ENCODE measurements at regions not wholly inside any gene's neighbourhood (a gene's known extent, or its start where the extent isn't known, plus 50 kb on each side); places are given as distances from the start of the nearest gene placed in this dataset.

DNA sequence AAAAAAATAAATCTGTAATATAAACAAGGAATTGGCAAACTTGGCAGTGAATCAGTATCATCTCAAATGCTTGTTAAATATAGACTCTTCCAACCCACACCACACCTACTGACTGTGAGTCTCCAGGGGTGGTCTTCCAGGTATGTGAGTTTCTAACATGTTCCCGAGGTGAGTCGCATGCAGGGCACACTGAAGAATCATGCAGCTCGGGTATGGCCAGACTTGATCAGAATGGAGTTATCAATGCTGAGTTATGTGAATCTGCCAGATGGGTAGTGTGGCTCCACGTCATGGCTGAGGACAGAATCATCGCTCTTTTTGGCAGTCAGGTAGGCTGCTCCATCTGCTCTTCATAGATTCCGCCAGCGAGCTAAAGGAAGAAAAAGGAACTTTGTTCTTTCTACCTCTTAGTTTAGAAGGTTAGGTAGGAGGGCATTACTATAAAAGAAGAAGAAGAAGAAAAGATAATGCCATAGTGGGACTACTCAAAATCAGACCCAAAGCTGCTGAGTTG lies 1279.7 kb upstream of the ZEB2 start (continued):
- TF ChIP-seq POLR2A (IDR thresholded peaks at IDR 0.05; ENCODE audit: borderline replicate concordance, extremely low read depth, insufficient read depth, insufficient read length) (no peak), FOSL1 (IDR thresholded peaks at IDR 0.05; ENCODE audit: low read depth) (no peak)

DNA sequence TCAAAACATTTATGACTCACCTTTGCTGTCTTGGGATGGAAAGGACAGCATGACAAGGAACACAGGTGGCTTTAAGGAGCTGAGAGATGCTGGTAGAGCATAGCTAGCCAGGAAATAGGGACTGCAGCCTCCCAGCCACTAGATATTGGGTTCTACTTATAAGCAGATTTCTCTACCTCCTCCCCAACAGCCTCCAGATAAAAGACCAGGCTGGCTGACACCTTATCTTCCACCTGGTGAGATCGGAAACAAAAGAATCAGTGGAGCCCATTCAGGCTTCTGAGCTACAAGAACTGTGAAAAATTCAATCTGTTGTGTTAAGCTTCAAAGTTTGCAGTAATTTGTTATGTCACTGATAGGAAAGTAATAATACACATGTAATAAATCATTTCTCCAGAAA lies 1278.5 kb upstream of the ZEB2 start:
- H3K79me2 ChIP-seq (ENCODE audit: insufficient read depth, low read length), result no peaks in the 10 kb centered on the region
- intact Hi-C loops (cut with micrococcal nuclease), result no loop called here
- ChIA-PET RAD21 (ENCODE audit: low non-redundant PET in 1 of 2, low total read pairs in 2 of 2, uncharacterized antibody in 2 of 2, unreplicated experiment in 2 of 2) (no interaction called here), POLR2A (no interaction called here), CTCF (no interaction called here)
- no peak overlapping the region for H3K27ac ChIP-seq (ENCODE audit: low read depth, low read length)
- no peak for DNase-seq (ENCODE audit: low read depth, low spot score)
- H3K27me3 ChIP-seq (ENCODE audit: insufficient read depth, low read length), result no peaks in the 10 kb centered on the region
- H3K36me3 ChIP-seq (ENCODE audit: control insufficient read depth in 1 of 2, insufficient read depth in 2 of 2, low read length in 2 of 2), result no peaks in the 10 kb centered on the region
- peaks cover 3 to 23% of the 10 kb centered on the region in 2 experiments; a peak in 3 of 4 replicates for H3K4me1 ChIP-seq (ENCODE audit: control insufficient read depth in 1 of 2, insufficient read depth in 2 of 2, low read length in 2 of 2)
- H2AFZ ChIP-seq (ENCODE audit: low read depth, low read length, poor library complexity, severe bottlenecking), result no peak overlapping the region
- no peaks in the 10 kb centered on the region; the same call in 1 of the 2 replicates for H3K9me2 ChIP-seq (ENCODE audit: insufficient read depth)
- no TSS peak for BruUV-seq (replicated peaks)
- TF ChIP-seq, protein P1, sequence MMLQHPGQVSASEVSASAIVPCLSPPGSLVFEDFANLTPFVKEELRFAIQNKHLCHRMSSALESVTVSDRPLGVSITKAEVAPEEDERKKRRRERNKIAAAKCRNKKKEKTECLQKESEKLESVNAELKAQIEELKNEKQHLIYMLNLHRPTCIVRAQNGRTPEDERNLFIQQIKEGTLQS (IDR thresholded peaks at IDR 0.05), result no peak
- TF ChIP-seq SIN3A (IDR thresholded peaks at IDR 0.05; ENCODE audit: low read depth) (no peak), RAD21 (IDR thresholded peaks at IDR 0.05; ENCODE audit: low read depth) (no peak), POLR2AphosphoS5 (IDR thresholded peaks at IDR 0.05; ENCODE audit: low read depth, low read length) (no peak), CEBPB (IDR thresholded peaks at IDR 0.05; ENCODE audit: low read depth) (no peak), POLR2A (IDR thresholded peaks at IDR 0.05; ENCODE audit: borderline replicate concordance, extremely low read depth, insufficient read depth, insufficient read length) (no peak), CBX3 (IDR thresholded peaks at IDR 0.05; ENCODE audit: low read depth) (no peak)
- TF ChIP-seq, protein P2, sequence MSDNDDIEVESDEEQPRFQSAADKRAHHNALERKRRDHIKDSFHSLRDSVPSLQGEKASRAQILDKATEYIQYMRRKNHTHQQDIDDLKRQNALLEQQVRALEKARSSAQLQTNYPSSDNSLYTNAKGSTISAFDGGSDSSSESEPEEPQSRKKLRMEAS (IDR thresholded peaks at IDR 0.05), result no peak
- TF ChIP-seq, protein P3, sequence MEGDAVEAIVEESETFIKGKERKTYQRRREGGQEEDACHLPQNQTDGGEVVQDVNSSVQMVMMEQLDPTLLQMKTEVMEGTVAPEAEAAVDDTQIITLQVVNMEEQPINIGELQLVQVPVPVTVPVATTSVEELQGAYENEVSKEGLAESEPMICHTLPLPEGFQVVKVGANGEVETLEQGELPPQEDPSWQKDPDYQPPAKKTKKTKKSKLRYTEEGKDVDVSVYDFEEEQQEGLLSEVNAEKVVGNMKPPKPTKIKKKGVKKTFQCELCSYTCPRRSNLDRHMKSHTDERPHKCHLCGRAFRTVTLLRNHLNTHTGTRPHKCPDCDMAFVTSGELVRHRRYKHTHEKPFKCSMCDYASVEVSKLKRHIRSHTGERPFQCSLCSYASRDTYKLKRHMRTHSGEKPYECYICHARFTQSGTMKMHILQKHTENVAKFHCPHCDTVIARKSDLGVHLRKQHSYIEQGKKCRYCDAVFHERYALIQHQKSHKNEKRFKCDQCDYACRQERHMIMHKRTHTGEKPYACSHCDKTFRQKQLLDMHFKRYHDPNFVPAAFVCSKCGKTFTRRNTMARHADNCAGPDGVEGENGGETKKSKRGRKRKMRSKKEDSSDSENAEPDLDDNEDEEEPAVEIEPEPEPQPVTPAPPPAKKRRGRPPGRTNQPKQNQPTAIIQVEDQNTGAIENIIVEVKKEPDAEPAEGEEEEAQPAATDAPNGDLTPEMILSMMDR (IDR thresholded peaks at IDR 0.05 in 2 of 3, conservative IDR thresholded peaks at IDR 0.05 in 1 of 3; ENCODE audit: borderline replicate concordance in 1 of 3, insufficient read depth in 1 of 3, low read depth in 2 of 3, low read length in 2 of 3), result no peak
- TF ChIP-seq, protein P4, sequence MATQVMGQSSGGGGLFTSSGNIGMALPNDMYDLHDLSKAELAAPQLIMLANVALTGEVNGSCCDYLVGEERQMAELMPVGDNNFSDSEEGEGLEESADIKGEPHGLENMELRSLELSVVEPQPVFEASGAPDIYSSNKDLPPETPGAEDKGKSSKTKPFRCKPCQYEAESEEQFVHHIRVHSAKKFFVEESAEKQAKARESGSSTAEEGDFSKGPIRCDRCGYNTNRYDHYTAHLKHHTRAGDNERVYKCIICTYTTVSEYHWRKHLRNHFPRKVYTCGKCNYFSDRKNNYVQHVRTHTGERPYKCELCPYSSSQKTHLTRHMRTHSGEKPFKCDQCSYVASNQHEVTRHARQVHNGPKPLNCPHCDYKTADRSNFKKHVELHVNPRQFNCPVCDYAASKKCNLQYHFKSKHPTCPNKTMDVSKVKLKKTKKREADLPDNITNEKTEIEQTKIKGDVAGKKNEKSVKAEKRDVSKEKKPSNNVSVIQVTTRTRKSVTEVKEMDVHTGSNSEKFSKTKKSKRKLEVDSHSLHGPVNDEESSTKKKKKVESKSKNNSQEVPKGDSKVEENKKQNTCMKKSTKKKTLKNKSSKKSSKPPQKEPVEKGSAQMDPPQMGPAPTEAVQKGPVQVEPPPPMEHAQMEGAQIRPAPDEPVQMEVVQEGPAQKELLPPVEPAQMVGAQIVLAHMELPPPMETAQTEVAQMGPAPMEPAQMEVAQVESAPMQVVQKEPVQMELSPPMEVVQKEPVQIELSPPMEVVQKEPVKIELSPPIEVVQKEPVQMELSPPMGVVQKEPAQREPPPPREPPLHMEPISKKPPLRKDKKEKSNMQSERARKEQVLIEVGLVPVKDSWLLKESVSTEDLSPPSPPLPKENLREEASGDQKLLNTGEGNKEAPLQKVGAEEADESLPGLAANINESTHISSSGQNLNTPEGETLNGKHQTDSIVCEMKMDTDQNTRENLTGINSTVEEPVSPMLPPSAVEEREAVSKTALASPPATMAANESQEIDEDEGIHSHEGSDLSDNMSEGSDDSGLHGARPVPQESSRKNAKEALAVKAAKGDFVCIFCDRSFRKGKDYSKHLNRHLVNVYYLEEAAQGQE (IDR thresholded peaks at IDR 0.05; ENCODE audit: low read depth), result no peak
- H3K9ac ChIP-seq (ENCODE audit: low read length), result no peak overlapping the region
- no peak overlapping the region for H3K4me3 ChIP-seq (replicated peaks in 1 of 2; ENCODE audit: low read depth in 1 of 2, low read length in 2 of 2)
- ATAC-seq, result no peak
- no peak overlapping the region for H3K4me2 ChIP-seq (ENCODE audit: low read length)
- H4K20me1 ChIP-seq (ENCODE audit: insufficient read depth), result no peaks in the 10 kb centered on the region
- H3K9me3 ChIP-seq (ENCODE audit: control insufficient read depth in 1 of 2, insufficient read depth in 1 of 2, low read depth in 1 of 2, low read length in 2 of 2), result no peaks in the 10 kb centered on the region
